Gastrocnemius medialis (tissue), 4 donors: ENCODE measurements at regions not wholly inside any gene's neighbourhood (a gene's known extent, or its start where the extent isn't known, plus 50 kb on each side); places are given as distances from the start of the nearest gene placed in this dataset.

Experiments used
- ATAC-seq, 2 donors: fragments of 150-250 bp; one replicate each; pipeline ENCODE4 v1.9.1; 2016
- DNase-seq, 2 donors: peaks; one replicate each; pipeline ENCODE4 v3.0.0-alpha.2; 2019
- H3K27ac ChIP-seq, 4 donors: fragments of 200-600 bp; sonication (generic); 1 replicate in 1 of 4; 2 replicates in 3 of 4; pipeline ENCODE4 v1.5.1; 2016 to 2018; ENCODE audit warnings: mild to moderate bottlenecking in 2 of 4, moderate library complexity in 1 of 4
- H3K27me3 ChIP-seq, 3 donors: fragments of 200-600 bp; sonication (generic) in 2 of 3; 1 replicate in 1 of 3; 2 replicates in 2 of 3; pipeline versions ENCODE4 v1.5.1 to v1.6.0; 2016 to 2019; ENCODE audit warnings: mild to moderate bottlenecking in 1 of 3, moderate library complexity in 1 of 3
- H3K36me3 ChIP-seq, 2 donors: fragments of 200-600 bp; sonication (generic) in 1 of 2; one replicate each; pipeline ENCODE4 v1.5.1; 2017 to 2018
- H3K4me1 ChIP-seq, 2 donors: fragments of 200-600 bp; sonication (generic) in 1 of 2; one replicate each; pipeline ENCODE4 v1.5.1; 2016 to 2017; ENCODE audit warnings: mild to moderate bottlenecking in 2 of 2
- H3K4me3 ChIP-seq, 4 donors: fragments of 200-600 bp; sonication (generic) in 3 of 4; 1 replicate in 1 of 4; 2 replicates in 3 of 4; pipeline ENCODE4 v1.5.1; 2016 to 2019; ENCODE audit warnings: mild to moderate bottlenecking in 2 of 4
- H3K9me3 ChIP-seq, 3 donors: fragments of 200-600 bp; sonication (generic) in 2 of 3; 1 replicate in 1 of 3; 2 replicates in 2 of 3; pipeline ENCODE4 v1.5.1; 2016 to 2019
- POLR2A ChIP-seq, 2 donors: fragments of 450-650 bp; IDR thresholded peaks; one replicate each; pipeline ENCODE4 v1.6.1; 2017; ENCODE audit warnings: antibody characterized with exemption in 2 of 2, mild to moderate bottlenecking in 2 of 2, moderate library complexity in 2 of 2
- in situ Hi-C, 4 donors: fragments of 200-750 bp; cut with MboI; loops; one replicate each; pipeline versions ENCODE4 v1.15.0 to v1.8.0; 2017; ENCODE audit warnings: low sequenced_read_pairs in 4 of 4
- intact Hi-C: fragments of 100-400 bp; cut with DNase I; formaldehyde crosslinking; loops from one replicate; pipeline ENCODE4 v1.15.1; 2023; ENCODE audit warnings: low total_unique reads
- TF ChIP-seq, protein P1 (sequence below), 5 experiments: fragments of 450-650 bp in 3 of 5; fragments of 200-600 bp in 2 of 5; sonication (generic) in 2 of 5; IDR thresholded peaks in 4 of 5; conservative IDR thresholded peaks in 1 of 5; 1 replicate in 4 of 5; 2 replicates in 1 of 5; pipeline ENCODE4 v1.5.1; 2016 to 2019; ENCODE audit warnings: antibody characterized with exemption in 5 of 5, mild to moderate bottlenecking in 3 of 5, moderate library complexity in 3 of 5

DNA sequence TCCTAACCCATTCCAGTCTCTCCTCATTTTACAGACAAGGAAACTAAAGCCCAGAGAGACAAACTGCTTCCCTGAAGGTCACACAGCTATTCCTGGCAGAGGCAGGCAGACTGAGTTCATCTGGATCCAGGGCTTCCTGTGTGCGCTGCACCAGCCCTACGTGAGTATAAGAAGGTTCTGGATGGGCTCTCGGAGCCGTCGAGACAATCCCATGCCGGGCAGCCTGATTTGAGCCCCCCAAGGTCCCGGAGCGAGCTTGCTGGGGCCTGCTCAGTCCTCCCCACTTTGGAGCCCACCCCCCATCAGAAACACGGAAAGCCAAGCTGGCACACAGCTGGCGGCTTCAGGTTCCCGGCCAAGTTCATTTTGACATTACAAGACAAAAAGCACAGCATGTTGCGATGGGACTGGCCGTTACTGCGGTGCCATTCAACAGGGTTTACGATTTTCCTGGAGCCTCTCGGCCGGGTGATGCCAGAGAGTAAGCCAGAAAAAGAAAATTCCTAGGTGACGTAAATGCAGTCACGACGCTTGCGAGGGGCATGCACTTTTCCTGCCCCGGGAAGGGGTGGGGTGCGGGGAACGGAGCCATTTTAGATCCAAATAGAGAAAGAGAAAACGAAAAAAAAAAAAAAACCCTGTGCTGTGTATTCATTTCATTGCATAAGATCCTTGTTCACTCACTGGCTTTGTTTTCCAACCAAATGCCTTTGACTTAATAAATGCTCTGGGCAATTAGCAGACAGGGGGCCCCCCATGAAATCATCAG, 167.1 kb upstream of the FOXF1 start:
- no peaks in the 10 kb centered on the region for H3K9me3 ChIP-seq
- H3K27ac ChIP-seq, result peak overlapping the region in 1 of 4 donors; percentile 48
- DNase-seq (no peak), ATAC-seq (no peak)
- H3K27me3 ChIP-seq, result peaks cover 18 to 20% (median 18%) of the 10 kb centered on the region in 3 donors
- no peaks in the 10 kb centered on the region for H3K36me3 ChIP-seq
- no peaks in the 10 kb centered on the region for H3K4me1 ChIP-seq
- no peak overlapping the region for H3K4me3 ChIP-seq
- TF ChIP-seq POLR2A (IDR thresholded peaks at IDR 0.05), result no peak
- in situ Hi-C loops (loop anchor here (5.0 to 25.0 kb wide), 3 partner anchors 169 to 179 kb away; partner anchors contain the start of gene FOXF1 (in 2 of the 4)), intact Hi-C loops (loop anchor here (5.0 kb wide), 1 partner anchor 174 kb away; no protein-coding TSS in a partner anchor)

DNA sequence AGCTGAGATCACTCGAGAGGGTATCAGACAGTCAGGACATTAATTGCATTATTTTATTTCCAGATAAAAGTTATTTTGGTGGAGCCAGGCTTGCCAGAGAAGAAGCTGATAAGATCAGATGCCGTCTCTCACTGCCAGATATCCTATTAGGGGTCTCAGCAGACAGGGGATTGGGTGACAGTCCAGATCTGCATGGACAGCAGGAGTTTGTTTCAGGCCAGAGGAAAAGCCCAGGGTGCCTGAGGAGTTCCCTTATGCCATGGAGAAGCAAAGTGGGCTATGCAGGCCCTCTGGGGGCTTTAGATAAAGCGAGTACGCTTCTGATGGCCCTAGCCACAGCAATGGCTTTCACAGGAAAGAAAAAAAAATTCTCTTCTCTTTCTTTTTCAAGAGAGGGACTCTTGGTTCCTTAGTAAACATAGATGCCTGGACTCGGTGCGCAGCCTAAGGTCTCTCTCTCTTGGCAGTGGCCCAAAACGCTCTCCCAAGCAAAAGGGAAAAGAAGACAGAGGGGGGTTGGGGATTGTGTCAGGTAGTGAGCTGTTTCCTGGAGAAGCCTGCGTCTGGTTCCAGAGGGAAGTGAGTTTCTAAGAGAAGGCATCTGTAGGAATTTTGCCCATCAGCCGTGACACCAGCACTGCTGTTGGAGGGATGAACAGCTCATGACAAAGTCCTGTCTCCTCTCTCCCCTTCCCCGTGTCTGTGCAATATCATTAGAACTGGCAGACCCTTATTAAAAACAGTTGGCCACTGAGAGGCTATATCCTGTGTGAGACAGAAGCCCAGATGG, 166.3 kb upstream of the FOXF1 start:
- H3K4me1 ChIP-seq, result no peaks in the 10 kb centered on the region
- H3K9me3 ChIP-seq, result no peaks in the 10 kb centered on the region
- no peak overlapping the region for H3K4me3 ChIP-seq
- no peak overlapping the region for H3K27ac ChIP-seq
- intact Hi-C loops, result loop anchor here (5.0 kb wide), 1 partner anchor 173 kb away; no protein-coding TSS in a partner anchor
- no peaks in the 10 kb centered on the region for H3K36me3 ChIP-seq
- in situ Hi-C loops, result loop anchor here (5.0 to 25.0 kb wide), 3 partner anchors 168 to 178 kb away; partner anchors contain the start of gene FOXF1 (in 2 of the 4)
- peaks cover 18 to 26% (median 18%) of the 10 kb centered on the region in 3 donors for H3K27me3 ChIP-seq
- no peak for TF ChIP-seq POLR2A (IDR thresholded peaks at IDR 0.05)
- TF ChIP-seq, protein P1, sequence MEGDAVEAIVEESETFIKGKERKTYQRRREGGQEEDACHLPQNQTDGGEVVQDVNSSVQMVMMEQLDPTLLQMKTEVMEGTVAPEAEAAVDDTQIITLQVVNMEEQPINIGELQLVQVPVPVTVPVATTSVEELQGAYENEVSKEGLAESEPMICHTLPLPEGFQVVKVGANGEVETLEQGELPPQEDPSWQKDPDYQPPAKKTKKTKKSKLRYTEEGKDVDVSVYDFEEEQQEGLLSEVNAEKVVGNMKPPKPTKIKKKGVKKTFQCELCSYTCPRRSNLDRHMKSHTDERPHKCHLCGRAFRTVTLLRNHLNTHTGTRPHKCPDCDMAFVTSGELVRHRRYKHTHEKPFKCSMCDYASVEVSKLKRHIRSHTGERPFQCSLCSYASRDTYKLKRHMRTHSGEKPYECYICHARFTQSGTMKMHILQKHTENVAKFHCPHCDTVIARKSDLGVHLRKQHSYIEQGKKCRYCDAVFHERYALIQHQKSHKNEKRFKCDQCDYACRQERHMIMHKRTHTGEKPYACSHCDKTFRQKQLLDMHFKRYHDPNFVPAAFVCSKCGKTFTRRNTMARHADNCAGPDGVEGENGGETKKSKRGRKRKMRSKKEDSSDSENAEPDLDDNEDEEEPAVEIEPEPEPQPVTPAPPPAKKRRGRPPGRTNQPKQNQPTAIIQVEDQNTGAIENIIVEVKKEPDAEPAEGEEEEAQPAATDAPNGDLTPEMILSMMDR (IDR thresholded peaks at IDR 0.05 in 4 of 5, conservative IDR thresholded peaks at IDR 0.05 in 1 of 5), result no peak
- no peak for DNase-seq
- no peak for ATAC-seq

DNA sequence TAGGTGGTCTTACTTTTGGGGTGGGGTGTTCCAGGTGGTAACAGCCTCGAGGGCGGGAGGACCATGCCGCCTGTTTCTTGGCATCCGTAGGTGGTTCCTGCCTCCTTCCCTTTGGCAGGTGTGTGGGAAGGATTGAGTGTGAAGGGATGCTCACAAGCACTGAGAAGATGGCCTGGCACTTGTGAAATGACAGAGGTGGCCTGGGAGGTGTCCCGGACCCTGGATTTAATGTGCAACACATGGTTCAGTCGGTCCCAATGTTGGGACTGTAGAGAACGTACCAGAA, 165.8 kb upstream of the FOXF1 start:
- Histone ChIP-seq H3K36me3 (no peaks in the 10 kb centered on the region), H3K27ac (no peak overlapping the region), H3K27me3 (peaks cover 18 to 28% (median 22%) of the 10 kb centered on the region in 3 donors), H3K4me3 (no peak overlapping the region), H3K4me1 (no peaks in the 10 kb centered on the region), H3K9me3 (no peaks in the 10 kb centered on the region)
- in situ Hi-C loops (loop anchor here (5.0 to 25.0 kb wide), 3 partner anchors 168 to 178 kb away; partner anchors contain the start of gene FOXF1 (in 2 of the 4)), intact Hi-C loops (loop anchor here (5.0 kb wide), 1 partner anchor 173 kb away; no protein-coding TSS in a partner anchor)
- no peak for ATAC-seq
- no peak for DNase-seq
- no peak for TF ChIP-seq POLR2A (IDR thresholded peaks at IDR 0.05)
- TF ChIP-seq, protein P1 (IDR thresholded peaks at IDR 0.05 in 4 of 5, conservative IDR thresholded peaks at IDR 0.05 in 1 of 5), result no peak

DNA sequence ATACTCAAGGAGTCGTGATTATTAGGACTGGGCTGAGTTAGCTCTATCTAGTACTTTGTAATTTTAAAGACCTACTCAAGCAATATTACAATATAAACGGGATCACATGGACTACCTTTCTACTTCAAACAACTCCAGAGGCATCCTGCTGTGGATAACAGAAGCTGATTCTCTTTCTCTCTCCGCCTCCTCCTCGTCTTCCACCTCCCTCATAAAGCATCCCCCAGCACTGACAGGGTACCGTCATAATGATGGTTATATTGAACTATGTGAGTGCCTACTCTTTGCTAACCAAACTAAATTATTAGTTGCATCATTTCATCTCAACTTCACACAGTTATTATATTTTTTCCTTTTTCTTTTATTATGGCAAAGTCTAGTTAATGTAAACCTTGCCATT, 165.4 kb upstream of the FOXF1 start:
- DNase-seq (no peak), ATAC-seq (no peak)
- H3K4me1 ChIP-seq, result no peaks in the 10 kb centered on the region
- TF ChIP-seq POLR2A (IDR thresholded peaks at IDR 0.05), result no peak
- TF ChIP-seq, protein P1 (IDR thresholded peaks at IDR 0.05 in 4 of 5, conservative IDR thresholded peaks at IDR 0.05 in 1 of 5), result no peak
- no peak overlapping the region for H3K27ac ChIP-seq
- no peak overlapping the region for H3K4me3 ChIP-seq
- H3K27me3 ChIP-seq, result peaks cover 18 to 31% (median 22%) of the 10 kb centered on the region in 3 donors
- in situ Hi-C loops (loop anchor here (5.0 to 25.0 kb wide), 3 partner anchors 167 to 177 kb away; partner anchors contain the start of gene FOXF1 (in 2 of the 4)), intact Hi-C loops (loop anchor here (5.0 kb wide), 1 partner anchor 172 kb away; no protein-coding TSS in a partner anchor)
- H3K9me3 ChIP-seq, result no peaks in the 10 kb centered on the region
- H3K36me3 ChIP-seq, result no peaks in the 10 kb centered on the region
